K562 (cell line): ENCODE measurements at regions not wholly inside any gene's neighbourhood (a gene's known extent, or its start where the extent isn't known, plus 50 kb on each side); places are given as distances from the start of the nearest gene placed in this dataset.

Experiments
- ATAC-seq: fragments of 200-7000 bp; cut with Tn5 transposase; 3 replicates; pipeline ENCODE4 v1.9.1; 2020; ENCODE audit warnings: moderate library complexity
- BruUV-seq: library from RNA; stranded (reverse); fragments of 400-500 nt; replicated peaks from 2 replicates; lab custom pipeline; 2021; lab: Mats Ljungman, UMichigan
- CTCF ChIA-PET: fragments of 300-600 bp; formaldehyde crosslinking; extraction: SDS; loops from one replicate; lab custom pipeline; 2021; ENCODE audit warnings: low intra/inter-chr PET ratio; lab: Yijun Ruan, JAX
- POLR2A ChIA-PET: fragments of 300-600, 350-650 bp; sonication (Branson Sonifier 250); formaldehyde crosslinking; extraction: SDS; loops from one replicate; lab custom pipeline; 2021; ENCODE audit warnings: antibody characterized with exemption, inconsistent platforms; lab: Yijun Ruan, JAX
- DNase-seq, 4 experiments: peaks; one replicate each; pipeline versions ENCODE4 v3.0.0 to v3.0.0-alpha.2; 2011 to 2018; ENCODE audit warnings: low spot score in 3 of 4, mixed read lengths in 3 of 4; ENCODE audit errors: extremely low read depth in 1 of 4
- FAIRE-seq: peaks from 2 replicates; lab custom pipeline; 2011; peaks lifted over from hg19 to GRCh38; lab: Jason Lieb, UNC
- H2AFZ ChIP-seq: 2 replicates; pipeline ENCODE4 v1.6.0; 2011; ENCODE audit warnings: low read depth, low read length, control low read depth, inconsistent platforms
- H3K27ac ChIP-seq: fragments of 200-600 bp; 3 replicates; pipeline ENCODE4 v1.8.0; 2011; ENCODE audit warnings: low read depth, mild to moderate bottlenecking, control low read depth, inconsistent platforms, low read length, moderate library complexity, mixed read lengths; ENCODE audit errors: extremely low read depth
- H3K27me3 ChIP-seq, 2 experiments: fragments of 300-600 bp in 1 of 2; 2 replicates in 1 of 2; 3 replicates in 1 of 2; pipeline versions ENCODE4 v1.6.0 to v1.8.0; 2011; ENCODE audit warnings: inconsistent platforms in 2 of 2, low read length in 2 of 2, mild to moderate bottlenecking in 1 of 2, mixed read lengths in 1 of 2, moderate library complexity in 1 of 2; ENCODE audit not compliant: control insufficient read depth in 2 of 2, insufficient read depth in 2 of 2
- H3K36me3 ChIP-seq: fragments of 300-600 bp; 3 replicates; pipeline ENCODE4 v1.8.0; 2011; ENCODE audit warnings: mild to moderate bottlenecking, low read length, inconsistent platforms; ENCODE audit not compliant: control insufficient read depth, insufficient read depth
- H3K4me1 ChIP-seq, 2 experiments: fragments of 200-600 bp in 1 of 2; replicated peaks in 1 of 2; 2 replicates in 1 of 2; 3 replicates in 1 of 2; pipeline versions ENCODE4 v1.5.1 to v1.8.0; 2011; ENCODE audit warnings: inconsistent platforms in 2 of 2, low read length in 2 of 2, mild to moderate bottlenecking in 1 of 2, mixed read lengths in 1 of 2, moderate library complexity in 1 of 2; ENCODE audit not compliant: control insufficient read depth in 2 of 2, insufficient read depth in 2 of 2
- H3K4me2 ChIP-seq: 2 replicates; pipeline ENCODE4 v1.6.1; 2011; ENCODE audit warnings: low read length, control low read depth, inconsistent platforms, mixed read lengths; ENCODE audit not compliant: insufficient read depth
- H3K4me3 ChIP-seq: fragments of 200-600 bp; sonication (generic), shearing (Covaris generic); 2 replicates; pipeline ENCODE4 v1.5.1; 2016; ENCODE audit warnings: control low read depth, inconsistent platforms
- H3K79me2 ChIP-seq: fragments of 200-600 bp; 3 replicates; pipeline ENCODE4 v1.8.0; 2011; ENCODE audit warnings: low read length, inconsistent platforms; ENCODE audit not compliant: control insufficient read depth, insufficient read depth
- H3K9ac ChIP-seq, 2 experiments: 2 replicates each; pipeline versions ENCODE4 v1.6.0 to v1.6.1; 2011; ENCODE audit warnings: low read depth in 2 of 2, low read length in 2 of 2, control low read depth in 1 of 2, inconsistent platforms in 1 of 2, mild to moderate bottlenecking in 1 of 2, mixed read lengths in 1 of 2; ENCODE audit not compliant: insufficient read depth in 1 of 2
- H3K9me1 ChIP-seq: one replicate; pipeline ENCODE4 v1.6.0; 2011; ENCODE audit warnings: inconsistent platforms, mild to moderate bottlenecking, low read length, moderate library complexity; ENCODE audit not compliant: control insufficient read depth, insufficient read depth
- H3K9me3 ChIP-seq: replicated peaks from 2 replicates; pipeline ENCODE4 v1.5.1; 2011; ENCODE audit warnings: low read depth, low read length, inconsistent platforms; ENCODE audit not compliant: control insufficient read depth, insufficient read depth
- H4K20me1 ChIP-seq: replicated peaks from 2 replicates; pipeline ENCODE4 v1.6.1; 2011; ENCODE audit warnings: low read length, inconsistent platforms, mixed read lengths; ENCODE audit not compliant: control insufficient read depth, insufficient read depth
- HIVEP1 ChIP-seq: fragments of 250-450 bp; sonication (Bioruptor Pico); IDR thresholded peaks from 2 replicates; pipeline ENCODE4 v1.4.0; 2020; ENCODE audit warnings: mild to moderate bottlenecking
- HOMEZ ChIP-seq: fragments of 250-450 bp; sonication (Bioruptor Pico); IDR thresholded peaks from 2 replicates; pipeline ENCODE4 v1.4.0; 2020; ENCODE audit warnings: mild to moderate bottlenecking, moderate library complexity
- KAT8 ChIP-seq: fragments of 450-650 bp; IDR thresholded peaks from 2 replicates; pipeline ENCODE4 v1.6.1; 2016; ENCODE audit warnings: low read depth, mild to moderate bottlenecking
- PURB ChIP-seq: sonication (generic); formaldehyde crosslinking; IDR thresholded peaks from 2 replicates; pipeline ENCODE4 v1.9.0; 2021; ENCODE audit warnings: low read depth, mild to moderate bottlenecking, missing genetic modification reagents
- RBM22 ChIP-seq: fragments of 200-400 bp; formaldehyde crosslinking; IDR thresholded peaks from 2 replicates; pipeline ENCODE4 v1.6.1; 2018; ENCODE audit warnings: low read length, low read depth; ENCODE audit not compliant: poor library complexity, severe bottlenecking
- RFX1 ChIP-seq: fragments of 450-650 bp; IDR thresholded peaks from 2 replicates; pipeline ENCODE4 v1.6.1; 2016; ENCODE audit warnings: mild to moderate bottlenecking, moderate library complexity
- SIN3B ChIP-seq: fragments of 450-650 bp; IDR thresholded peaks from 2 replicates; pipeline ENCODE4 v1.6.1; 2017; ENCODE audit warnings: low read depth, mild to moderate bottlenecking, moderate library complexity
- TCFL5 ChIP-seq: fragments of 250-450 bp; sonication (Bioruptor Pico); conservative IDR thresholded peaks from 2 replicates; pipeline ENCODE4 v1.6.1; 2021; ENCODE audit warnings: mild to moderate bottlenecking, moderate library complexity, matching md5 sums
- WHSC1 ChIP-seq: IDR thresholded peaks from one replicate; pipeline ENCODE4 v1.6.1; 2012; ENCODE audit warnings: low read length, control low read depth, inconsistent platforms
- ZFP1 ChIP-seq: fragments of 450-650 bp; formaldehyde crosslinking; IDR thresholded peaks from 2 replicates; pipeline ENCODE4 v1.4.0; 2020; ENCODE audit warnings: mild to moderate bottlenecking, mixed read lengths
- ZKSCAN8 ChIP-seq: fragments of 200-800 bp; sonication (Bioruptor generic); IDR thresholded peaks from 2 replicates; pipeline ENCODE4 v1.6.1; 2016; ENCODE audit warnings: missing genetic modification characterization, missing compliant biosample characterization
- ZNF644 ChIP-seq: fragments of 200-800 bp; sonication (Bioruptor generic); IDR thresholded peaks from 2 replicates; pipeline ENCODE4 v1.6.1; 2016; ENCODE audit warnings: low read depth, missing genetic modification characterization, missing compliant biosample characterization
- ZNF76 ChIP-seq: fragments of 250-450 bp; sonication (Bioruptor Pico); IDR thresholded peaks from 2 replicates; pipeline ENCODE4 v1.4.0; 2020; ENCODE audit warnings: mild to moderate bottlenecking, moderate library complexity, borderline replicate concordance
- WGBS: fragments of 100-300 bp; shearing (Covaris generic); methylation state at CpG from one replicate; pipeline ENCODE4 v1.1.6; 2016; ENCODE audit warnings: low coverage, mixed read lengths; ENCODE audit not compliant: insufficient coverage; ENCODE audit errors: missing lambda C conversion rate; 5-methylcytosine and 5-hydroxymethylcytosine counted together
- in situ Hi-C: fragments of 300-500 bp; cut with MboI; formaldehyde crosslinking; loops from 4 replicates; pipeline ENCODE4 v1.15.0; 2018; ENCODE audit warnings: inconsistent platforms, mixed read lengths
- intact Hi-C: fragments of 100-400 bp; cut with micrococcal nuclease; formaldehyde crosslinking; loops from 2 replicates; pipeline ENCODE4 v1.14.2; 2022

GRCh38 chrX:3177851-3178250 lies 136.6 kb downstream of the ARSF start (continued):
- TF ChIP-seq PURB (CRISPR knock-in tag): no peak
- TF ChIP-seq RBM22: no peak
- TF ChIP-seq ZFP1 (CRISPR knock-in tag): no peak

- FAIRE-seq: no peak
Measured at GRCh38 chrX:3176439-3176820, 135.2 kb downstream of the ARSF start.

More at GRCh38 chrX:3176439-3176820, 135.2 kb downstream of the ARSF start:
- Histone ChIP-seq H3K4me1 (no peaks in the 10 kb centered on the region), H3K9ac (no peak overlapping the region), H3K36me3 (no peaks in the 10 kb centered on the region), H3K27me3 (no peaks in the 10 kb centered on the region; a peak in 1 of 5 replicates), H3K79me2 (no peaks in the 10 kb centered on the region), H3K4me3 (no peak overlapping the region), H3K4me2 (no peak overlapping the region), H2AFZ (no peak overlapping the region), H3K9me1 (no peaks in the 10 kb centered on the region), H3K9me3 (no peaks in the 10 kb centered on the region), H4K20me1 (no peaks in the 10 kb centered on the region), H3K27ac (no peak overlapping the region)
- BruUV-seq: no TSS peak
- 2% methylated on average over 5 of the region's 5 CpGs for WGBS
- ATAC-seq (no peak), DNase-seq (no peak)
- CTCF ChIA-PET: no interaction called here
- in situ Hi-C loops (no loop called here), intact Hi-C loops (loop anchor here (2.0 kb wide), 1 partner anchor 50 kb away; no protein-coding TSS in a partner anchor)
- POLR2A ChIA-PET: no interaction called here
- TF ChIP-seq RFX1: no peak
- no peak for TF ChIP-seq ZNF76 (CRISPR knock-in tag)
- TF ChIP-seq KAT8: no peak
- no peak for TF ChIP-seq HOMEZ (CRISPR knock-in tag)
- TF ChIP-seq ZNF644 (tag): no peak
- no peak for TF ChIP-seq WHSC1
- TF ChIP-seq TCFL5 (CRISPR knock-in tag): no peak
- TF ChIP-seq SIN3B: no peak
- no peak for TF ChIP-seq ZKSCAN8 (CRISPR knock-in tag)
- TF ChIP-seq HIVEP1 (CRISPR knock-in tag): no peak
